ENCODE measurements at regions not wholly inside any gene's neighbourhood (a gene's known extent, or its start where the extent isn't known, plus 50 kb on each side); places are given as distances from the start of the nearest gene placed in this dataset.
"Not testable (repeated sequence)": the region's sequence is repeated elsewhere in the genome, so short reads cannot be mapped to it uniquely, and the experiment has no call there.

DNA sequence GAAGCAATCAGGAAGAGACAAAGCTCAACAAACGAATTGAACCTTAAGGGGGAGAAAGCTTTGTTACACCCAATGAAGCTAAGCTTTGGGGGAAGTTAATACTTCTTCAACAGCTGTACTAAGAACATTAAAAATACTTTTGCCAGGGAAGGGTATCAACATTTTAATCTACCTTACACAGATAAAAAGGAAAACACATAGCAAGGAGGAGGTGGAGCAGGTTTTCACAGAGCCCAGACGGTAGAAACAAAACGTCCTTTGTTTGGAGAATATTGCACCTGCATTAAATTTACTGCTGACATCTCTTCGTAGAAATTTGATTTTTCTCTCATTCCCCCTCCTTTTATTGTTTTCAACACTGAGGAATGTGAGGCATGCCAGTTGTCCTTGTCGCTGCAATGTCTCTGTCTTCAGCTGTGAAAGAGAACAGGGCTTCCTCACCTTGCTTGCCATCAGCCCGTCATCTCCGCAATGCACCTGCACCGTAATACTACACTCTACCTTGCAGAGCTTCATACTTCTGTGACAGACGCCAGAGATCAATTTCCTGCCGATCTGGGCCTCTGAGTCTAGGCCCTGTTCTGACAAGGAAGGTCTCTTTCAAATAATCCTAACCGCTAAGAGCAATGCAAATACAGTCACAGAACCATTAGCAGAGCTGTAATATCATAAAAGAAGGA, 270.8 kb downstream of the SPRY2 start:
- no peak for DNase-seq

DNA sequence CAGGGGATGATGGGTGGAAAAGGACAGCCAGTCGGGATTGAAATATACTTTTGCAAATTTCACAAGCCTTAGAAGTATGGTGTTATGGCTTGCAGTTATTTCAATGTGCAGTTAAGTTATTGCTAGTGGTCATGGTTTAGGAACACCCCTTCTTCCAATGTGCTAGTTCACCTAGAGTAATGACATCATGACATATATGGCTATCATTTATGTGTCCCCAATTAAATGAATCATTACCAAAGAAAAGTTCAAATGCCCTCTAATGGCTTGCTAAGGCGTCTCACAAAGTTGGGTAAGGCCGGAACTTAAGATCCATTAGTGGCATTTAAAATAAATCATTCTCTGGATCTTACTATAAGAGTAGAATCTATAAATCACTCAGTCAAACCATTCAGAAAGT, 271.6 kb downstream of the SPRY2 start:
- no peak for DNase-seq

- DNase-seq: no peak
Measured at GRCh38 chr13:80065996-80066395, 274.9 kb downstream of the SPRY2 start.

DNA sequence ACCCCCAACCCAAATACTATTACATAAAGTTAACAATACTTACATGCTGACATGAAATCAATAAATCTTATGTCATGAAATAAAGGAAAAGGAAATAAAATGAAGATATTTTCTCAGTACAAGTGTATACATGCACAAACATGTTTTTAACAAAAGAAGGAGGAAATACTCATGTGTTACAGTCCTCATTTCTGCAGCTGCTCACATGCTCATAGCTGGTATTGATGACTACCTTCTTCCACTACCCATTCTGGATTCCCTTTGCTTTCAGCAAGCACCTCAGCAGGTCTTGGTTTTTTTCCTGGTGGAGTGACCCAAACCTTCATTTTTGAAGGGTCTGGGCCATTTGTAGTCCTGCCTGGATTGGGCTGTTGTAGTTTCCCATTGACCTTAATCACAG, 278.5 kb downstream of the SPRY2 start:
- not testable (repeated sequence) for DNase-seq

- DNase-seq: no peak
Measured at GRCh38 chr13:80059789-80060188, 281.1 kb downstream of the SPRY2 start.

DNA sequence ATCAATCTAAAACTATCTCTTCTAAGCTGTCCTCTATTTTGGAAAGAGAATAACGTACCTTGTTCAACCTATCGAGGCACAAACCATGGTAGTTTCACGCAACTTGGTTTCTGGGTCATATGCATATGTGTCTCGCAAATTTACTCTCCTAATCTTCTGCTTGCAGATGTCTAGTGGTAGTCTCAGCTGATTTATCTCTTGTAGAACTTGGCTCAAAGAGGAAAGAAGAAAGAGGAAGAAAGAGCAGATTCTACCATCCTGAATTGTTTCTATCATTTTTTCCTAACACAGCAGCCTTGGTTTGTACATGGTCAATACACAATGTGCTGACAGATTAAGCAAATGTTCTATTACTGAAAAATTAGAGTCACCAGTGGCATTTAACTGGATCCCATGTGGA, 282.3 kb downstream of the SPRY2 start:
- no peak for DNase-seq

- DNase-seq: no peak
Measured at GRCh38 chr13:80055847-80056246, 285.1 kb downstream of the SPRY2 start.

GRCh38 chr13:80054806-80055205, 286.1 kb downstream of the SPRY2 start:
- DNase-seq: no peak

DNA sequence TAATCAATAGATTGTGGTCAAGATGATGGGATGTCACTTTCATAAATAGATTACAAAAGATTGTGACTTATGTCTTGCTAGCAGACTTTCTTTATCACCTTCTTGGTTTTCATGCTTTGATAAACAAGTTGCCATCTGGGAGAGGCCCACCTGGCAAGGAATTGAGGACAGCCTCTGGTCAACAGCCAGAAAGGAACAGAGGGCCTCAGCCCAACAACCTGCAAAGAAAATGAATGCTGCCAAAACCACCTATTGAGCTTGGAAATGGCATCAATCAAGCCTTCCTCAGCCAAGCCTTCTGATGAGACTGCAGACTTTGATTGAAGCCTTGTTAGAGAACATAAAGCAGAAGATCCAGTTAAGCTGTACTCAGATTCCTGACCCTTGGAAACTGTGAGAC, 288.6 kb downstream of the SPRY2 start:
- DNase-seq: no peak

DNA sequence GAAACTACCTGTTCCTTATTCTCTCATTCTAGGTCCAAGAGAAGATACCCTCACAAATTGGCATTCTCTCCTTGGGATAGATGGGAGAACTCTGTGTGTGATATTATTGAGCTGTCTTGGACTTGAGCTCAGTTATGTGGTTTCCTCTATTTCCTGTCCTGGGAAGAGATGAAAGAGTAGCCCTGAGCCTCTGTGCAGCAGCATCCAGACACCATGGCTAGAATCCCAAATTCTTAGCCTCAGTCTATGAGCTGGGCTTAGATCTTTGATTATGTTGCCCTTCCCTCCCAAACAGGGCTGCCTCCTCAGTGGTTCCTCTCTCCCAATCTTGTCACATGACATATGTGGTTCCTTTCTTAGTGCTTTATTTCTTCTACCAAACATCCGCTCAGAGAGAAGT, 290.7 kb downstream of the SPRY2 start:
- DNase-seq: no peak

DNA sequence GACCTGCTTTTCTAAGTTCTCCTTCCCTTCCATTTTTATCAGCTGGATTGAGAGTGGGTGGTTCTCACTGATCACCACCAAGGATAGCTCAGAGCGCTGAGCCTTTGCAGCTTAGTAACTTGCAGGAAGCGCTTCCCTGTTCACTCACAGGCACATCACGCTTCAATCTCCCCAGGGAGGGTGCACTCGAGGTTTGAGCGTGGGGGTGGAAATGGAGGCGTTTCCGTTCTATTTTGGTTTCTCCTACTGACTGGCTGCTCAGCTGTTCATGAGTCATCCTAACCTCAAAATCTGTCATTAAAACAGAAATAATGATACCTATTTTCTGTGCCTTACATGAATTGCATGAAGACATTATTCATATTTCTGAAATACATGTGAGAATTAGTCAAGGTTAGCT, 292.1 kb downstream of the SPRY2 start:
- peak; percentile 37 to 61 for DNase-seq

GRCh38 chr13:80048030-80048429, 292.9 kb downstream of the SPRY2 start:
- DNase-seq: no peak

- no peak for DNase-seq
Measured at GRCh38 chr13:80047406-80047805, 293.5 kb downstream of the SPRY2 start.

GRCh38 chr13:80040981-80041317, 300.0 kb downstream of the SPRY2 start:
- no peak for DNase-seq

DNA sequence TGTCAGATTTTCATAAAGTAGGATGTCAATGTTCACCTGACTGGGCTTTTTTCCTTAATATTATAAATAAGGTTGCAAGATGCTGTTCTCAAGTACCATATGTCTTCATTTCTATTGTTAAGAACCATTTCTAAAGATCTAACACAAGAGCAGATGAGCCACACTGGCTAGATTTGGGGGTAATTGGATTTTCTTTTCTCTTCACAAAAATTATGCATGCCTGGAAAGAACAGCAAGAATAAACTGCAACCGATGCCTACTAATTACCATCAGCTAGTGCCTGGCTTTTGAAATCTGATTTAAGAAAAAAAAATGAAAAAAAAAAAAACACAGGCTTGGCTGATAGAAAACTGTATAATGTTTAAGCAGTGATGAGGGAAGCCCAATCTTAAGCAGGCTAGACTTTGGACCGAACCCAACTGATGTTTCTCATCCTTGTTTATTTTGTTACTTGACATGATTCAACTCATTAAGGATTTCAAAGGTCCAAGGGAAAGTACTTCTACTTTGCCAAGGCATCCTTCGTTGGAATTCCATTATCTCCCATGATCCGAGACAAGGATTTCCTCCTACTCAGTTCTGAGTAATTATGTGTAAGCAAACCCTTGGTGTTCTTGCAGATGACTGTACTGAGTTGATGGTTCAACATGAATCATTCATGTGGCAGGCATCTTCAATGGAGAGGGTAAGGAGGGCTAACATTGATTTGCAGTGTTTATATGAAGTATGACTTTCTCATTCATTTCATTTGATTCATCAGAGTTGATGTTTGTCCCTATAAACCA, 300.5 kb downstream of the SPRY2 start:
- no peak for DNase-seq

DNA sequence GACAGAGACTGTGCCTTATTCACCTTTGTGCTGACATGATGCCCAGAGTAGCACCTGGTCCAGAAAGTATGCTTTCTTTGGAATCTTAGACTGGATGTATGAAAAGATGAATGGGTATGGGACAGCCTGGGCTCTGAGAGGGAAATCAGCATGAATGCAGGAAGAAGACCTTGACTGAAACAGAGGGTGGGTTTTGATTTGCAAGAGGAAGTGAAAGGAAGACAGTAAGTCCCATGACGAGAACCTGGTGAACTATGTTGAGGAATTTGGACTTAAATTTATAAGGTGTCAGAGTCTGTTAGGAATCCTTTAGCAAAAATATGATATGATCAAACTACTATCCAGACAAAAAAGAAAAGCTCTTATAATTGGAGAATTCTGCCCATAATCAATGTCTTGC, 301.9 kb downstream of the SPRY2 start:
- DNase-seq: no peak

DNA sequence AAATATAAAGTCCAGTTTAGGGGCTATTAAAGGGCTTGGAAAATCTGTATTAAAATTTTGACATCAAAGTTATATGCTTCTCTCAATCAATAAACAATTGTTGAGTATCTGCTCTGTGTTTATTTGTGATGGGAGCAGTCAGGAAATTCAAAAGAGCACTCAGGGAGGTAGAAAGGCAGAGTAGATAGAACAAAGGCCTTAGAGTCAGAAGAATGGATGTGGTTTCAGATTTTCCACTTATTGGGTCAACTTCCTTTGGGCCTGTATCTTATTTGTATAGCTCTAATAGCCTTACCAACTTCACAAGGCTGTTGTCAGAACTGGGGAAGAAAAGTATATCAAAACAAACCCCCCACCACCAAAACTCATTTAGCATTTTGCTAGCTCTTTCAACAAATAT, 302.6 kb downstream of the SPRY2 start:
- no peak for DNase-seq

- DNase-seq: no peak
Measured at GRCh38 chr13:80037505-80037888, 303.4 kb downstream of the SPRY2 start.

GRCh38 chr13:80036845-80037504, 304.0 kb downstream of the SPRY2 start:
- peak; percentile 10 to 21 for DNase-seq

- no peak for DNase-seq
Measured at GRCh38 chr13:80035096-80035495, 305.8 kb downstream of the SPRY2 start.

DNA sequence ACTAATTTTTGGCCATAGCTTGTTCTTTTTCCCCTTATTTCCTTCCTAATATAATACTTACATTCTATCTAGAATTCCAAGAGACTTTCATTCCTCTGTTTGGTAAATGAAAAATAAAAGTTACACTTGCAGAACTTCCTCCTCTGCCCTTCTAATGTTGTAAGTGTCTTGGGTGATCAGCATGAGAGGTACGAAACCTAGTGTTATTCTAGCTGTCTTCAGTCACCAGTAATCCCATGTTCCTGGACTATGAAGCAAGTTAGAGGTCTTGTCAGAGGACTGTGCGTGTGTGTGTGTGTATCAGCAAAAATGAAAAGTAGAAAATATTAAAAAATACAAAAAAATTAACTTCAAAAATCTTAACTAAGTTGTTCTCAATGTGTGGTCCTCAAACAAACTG, 307.0 kb downstream of the SPRY2 start:
- DNase-seq: no peak

GRCh38 chr13:80033286-80033685, 307.6 kb downstream of the SPRY2 start:
- no peak for DNase-seq

- no peak for DNase-seq
Measured at GRCh38 chr13:80030491-80030890, 310.4 kb downstream of the SPRY2 start.

DNA sequence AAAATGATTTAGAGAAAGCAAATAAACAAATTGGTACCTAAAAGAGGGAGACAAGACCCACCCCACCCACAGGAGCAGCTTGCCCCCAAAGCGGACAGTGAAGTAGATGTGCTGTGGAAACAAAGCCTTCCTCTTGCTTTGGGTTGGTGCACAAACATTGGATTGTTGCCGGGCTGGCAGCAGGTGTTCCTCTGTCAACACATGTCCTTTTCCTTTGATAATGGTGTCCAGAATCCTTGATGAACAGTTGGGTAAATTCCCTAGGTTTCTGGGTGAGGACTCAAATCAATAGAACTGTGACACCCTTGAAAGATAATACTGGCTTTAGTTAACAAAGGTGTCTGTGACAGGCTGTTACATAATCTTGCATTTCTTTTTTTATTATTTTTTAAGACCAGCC, 311.8 kb downstream of the SPRY2 start:
- no peak for DNase-seq

Measured in CD4-positive, alpha-beta T cell treated with Interferon alpha-2 for 1 hour (primary cell).